Activated T-helper 17 cell treated with anti-CD3 and anti-CD28 coated beads, Interleukin-2, amount 50 U/mL, for 72 hours (primary cell): ENCODE measurements at regions not wholly inside any gene's neighbourhood (a gene's known extent, or its start where the extent isn't known, plus 50 kb on each side); places are given as distances from the start of the nearest gene placed in this dataset.
"Not testable (repeated sequence)": the region's sequence is repeated elsewhere in the genome, so short reads cannot be mapped to it uniquely, and the experiment has no call there.

Experiments
- ATAC-seq: fragments of 150-1000 bp; cut with Tn5 transposase; replicated peaks from 2 replicates; pipeline ENCODE4 v1.10.0; 2021; ENCODE audit warnings: mild to moderate bottlenecking, moderate library complexity
- H3K27ac Mint-ChIP-seq: one replicate; pipeline ENCODE4 v1.8.0; 2022; ENCODE audit warnings: mixed read lengths
- H3K27me3 Mint-ChIP-seq: one replicate; pipeline ENCODE4 v1.8.0; 2022; ENCODE audit warnings: mixed read lengths
- H3K36me3 Mint-ChIP-seq: one replicate; pipeline ENCODE4 v1.8.0; 2022; ENCODE audit warnings: low read depth, mild to moderate bottlenecking, mixed read lengths
- H3K4me1 Mint-ChIP-seq: one replicate; pipeline ENCODE4 v1.8.0; 2022; ENCODE audit warnings: mixed read lengths
- H3K4me3 Mint-ChIP-seq: one replicate; pipeline ENCODE4 v1.8.0; 2022; ENCODE audit warnings: mild to moderate bottlenecking, mixed read lengths
- H3K9me3 Mint-ChIP-seq: one replicate; pipeline ENCODE4 v1.8.0; 2022; ENCODE audit warnings: mixed read lengths

DNA sequence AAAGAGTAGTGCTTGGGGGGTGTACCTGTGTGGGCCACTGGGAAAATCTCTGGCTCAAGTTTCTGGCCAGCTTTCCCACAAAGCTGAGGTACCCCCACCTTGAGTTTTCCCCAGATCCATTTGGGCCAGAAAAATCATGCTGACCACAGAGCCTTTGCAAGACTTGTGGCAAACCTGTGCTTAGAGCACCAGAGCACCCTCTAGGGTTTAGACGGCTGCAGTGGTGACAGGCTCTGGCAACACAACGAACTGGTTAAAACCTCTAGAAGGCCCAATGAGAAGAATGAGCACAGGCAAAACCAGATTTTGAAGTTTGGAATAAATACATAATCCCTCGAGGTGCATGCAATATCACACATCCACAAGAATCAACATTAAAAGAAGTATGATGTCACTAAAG is 290.7 kb upstream of the FOLH1 start:
- H3K36me3 Mint-ChIP-seq = no peaks in the 10 kb centered on the region
- H3K9me3 Mint-ChIP-seq = peaks cover 10% of the 10 kb centered on the region
- no peak overlapping the region for H3K27ac Mint-ChIP-seq
- no peak for ATAC-seq
- H3K4me1 Mint-ChIP-seq = no peaks in the 10 kb centered on the region
- no peak overlapping the region for H3K4me3 Mint-ChIP-seq
- no peaks in the 10 kb centered on the region for H3K27me3 Mint-ChIP-seq

DNA sequence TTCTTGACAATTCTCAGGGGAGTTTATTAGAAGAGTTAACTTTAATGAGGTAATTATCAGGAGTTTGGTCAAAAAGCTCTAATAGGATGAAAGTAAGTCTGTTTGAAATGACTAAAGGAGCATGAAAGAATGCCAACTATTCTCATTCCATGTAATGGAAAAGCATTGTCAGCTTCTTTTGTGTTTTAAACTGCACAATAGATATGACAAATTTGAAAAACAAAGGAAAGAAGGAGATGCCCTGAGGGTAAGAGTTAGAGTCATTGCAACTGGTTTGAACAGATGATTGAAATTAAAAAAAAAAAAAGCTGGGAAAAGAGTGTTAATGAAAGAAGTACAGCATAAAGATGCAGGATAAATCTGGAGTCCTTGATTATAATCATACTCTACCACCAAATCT is 296.8 kb upstream of the FOLH1 start:
- no peak for ATAC-seq
- H3K4me3 Mint-ChIP-seq = no peak overlapping the region
- peaks cover 10% of the 10 kb centered on the region for H3K9me3 Mint-ChIP-seq
- no peaks in the 10 kb centered on the region for H3K27me3 Mint-ChIP-seq
- no peaks in the 10 kb centered on the region for H3K36me3 Mint-ChIP-seq
- no peak overlapping the region for H3K27ac Mint-ChIP-seq
- no peaks in the 10 kb centered on the region for H3K4me1 Mint-ChIP-seq

DNA sequence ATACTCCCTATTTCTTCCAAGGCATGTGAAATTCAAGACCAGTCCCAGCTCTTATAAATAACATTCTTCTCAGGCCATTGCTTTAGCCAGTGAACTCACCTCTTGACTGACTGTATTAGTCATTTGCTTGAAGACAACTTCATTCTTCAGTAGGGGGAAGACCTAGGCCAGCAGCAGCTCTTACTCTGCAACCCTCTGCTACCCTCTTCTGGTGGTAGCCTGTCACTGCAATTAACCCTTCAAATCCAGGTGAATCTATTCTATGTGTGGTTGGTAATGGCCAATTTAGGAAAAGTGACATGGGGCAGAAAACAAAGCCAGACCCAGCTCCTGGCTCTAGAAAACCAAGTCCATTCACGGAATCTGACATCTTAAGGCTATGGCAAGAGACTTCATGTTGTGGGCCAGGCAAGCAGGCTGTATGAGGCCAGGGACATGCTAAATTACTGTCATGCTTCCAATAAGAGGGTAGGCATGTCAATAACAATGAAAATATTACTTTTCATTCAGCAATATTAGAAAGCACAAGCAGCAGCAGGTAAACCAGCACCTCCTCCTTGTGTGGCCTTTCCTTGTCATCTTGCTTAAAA is 317.9 kb upstream of the FOLH1 start:
- not testable (repeated sequence) for H3K27ac Mint-ChIP-seq, H3K36me3 Mint-ChIP-seq, H3K4me1 Mint-ChIP-seq, H3K27me3 Mint-ChIP-seq, H3K9me3 Mint-ChIP-seq, H3K4me3 Mint-ChIP-seq
- peak; percentile 60 for ATAC-seq

DNA sequence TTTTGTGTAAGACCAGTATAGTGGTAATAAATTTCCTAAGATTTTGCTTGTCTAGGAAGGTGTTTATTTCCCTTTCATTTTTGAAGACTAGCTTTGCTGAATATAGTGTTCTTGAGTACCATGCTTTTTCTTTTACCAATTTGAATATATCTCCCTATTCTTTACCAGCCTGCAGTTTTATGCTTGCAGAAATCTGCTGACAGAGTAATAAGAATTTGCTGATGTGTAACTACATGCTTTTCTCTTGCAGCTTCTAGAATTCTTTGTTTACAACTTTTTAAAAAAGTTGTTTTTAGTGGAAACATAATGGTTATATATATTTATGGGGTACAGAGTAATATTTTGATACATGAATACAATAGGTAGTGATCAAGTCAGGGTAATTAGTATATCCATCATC is 324.8 kb upstream of the FOLH1 start:
- Mint-ChIP-seq H3K4me1 (no peaks in the 10 kb centered on the region), H3K36me3 (no peaks in the 10 kb centered on the region), H3K9me3 (peaks cover 14% of the 10 kb centered on the region), H3K27me3 (no peaks in the 10 kb centered on the region), H3K27ac (no peak overlapping the region), H3K4me3 (no peak overlapping the region)
- no peak for ATAC-seq

DNA sequence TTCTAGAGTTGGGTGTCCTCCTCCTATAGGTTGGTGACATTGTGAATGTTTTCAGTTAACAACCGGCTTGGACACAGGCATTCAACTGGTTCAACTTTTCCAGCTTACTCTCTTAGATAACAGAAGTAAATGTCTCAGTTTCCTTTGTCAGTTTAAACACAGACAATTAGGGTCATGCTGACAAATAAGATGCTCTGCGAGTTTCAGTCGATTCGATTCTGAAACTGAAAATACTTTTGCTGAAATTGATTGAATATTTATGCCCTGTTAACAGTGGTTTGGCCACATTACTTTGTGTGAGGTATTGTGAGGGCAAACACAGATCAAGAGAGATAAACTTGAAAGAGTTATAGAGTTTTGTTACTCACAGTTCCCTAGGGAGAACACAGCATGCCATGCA is 330.5 kb upstream of the FOLH1 start:
- H3K9me3 Mint-ChIP-seq = peaks cover 11% of the 10 kb centered on the region
- not testable (repeated sequence) for H3K4me3 Mint-ChIP-seq, H3K36me3 Mint-ChIP-seq, ATAC-seq, H3K4me1 Mint-ChIP-seq, H3K27me3 Mint-ChIP-seq, H3K27ac Mint-ChIP-seq

DNA sequence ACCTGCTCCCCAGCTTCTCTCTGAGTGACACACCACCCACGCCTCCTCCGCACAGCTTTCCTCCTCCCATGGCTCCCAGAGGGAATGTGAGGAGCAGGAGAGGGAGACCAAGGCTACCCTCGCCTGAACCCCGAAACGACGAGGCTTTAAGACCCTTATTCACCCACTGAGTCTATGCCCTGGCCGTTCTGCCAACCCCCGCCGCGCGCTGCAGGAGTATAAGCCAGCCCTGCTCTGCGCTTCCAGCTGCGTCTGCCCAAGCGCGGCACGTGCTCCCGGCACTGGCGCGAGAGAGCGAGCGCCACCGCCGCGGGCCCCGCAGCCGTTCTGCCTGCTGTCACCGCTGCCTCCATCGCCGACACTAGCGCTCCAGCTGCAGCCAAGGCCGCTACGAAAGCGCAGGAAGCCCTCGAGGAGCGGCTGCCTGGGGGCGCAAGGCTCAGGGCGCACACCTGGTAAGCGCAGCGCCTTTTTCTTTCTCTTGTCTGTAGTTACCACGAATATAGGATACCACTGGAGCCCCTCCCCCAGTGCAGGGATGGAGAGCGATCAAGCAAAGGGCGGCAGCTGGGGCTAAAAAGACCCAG is 350.0 kb upstream of the FOLH1 start:
- not testable (repeated sequence) for H3K36me3 Mint-ChIP-seq, H3K4me1 Mint-ChIP-seq, H3K9me3 Mint-ChIP-seq, H3K4me3 Mint-ChIP-seq, ATAC-seq, H3K27ac Mint-ChIP-seq
- H3K27me3 Mint-ChIP-seq = peaks cover 14% of the 10 kb centered on the region

DNA sequence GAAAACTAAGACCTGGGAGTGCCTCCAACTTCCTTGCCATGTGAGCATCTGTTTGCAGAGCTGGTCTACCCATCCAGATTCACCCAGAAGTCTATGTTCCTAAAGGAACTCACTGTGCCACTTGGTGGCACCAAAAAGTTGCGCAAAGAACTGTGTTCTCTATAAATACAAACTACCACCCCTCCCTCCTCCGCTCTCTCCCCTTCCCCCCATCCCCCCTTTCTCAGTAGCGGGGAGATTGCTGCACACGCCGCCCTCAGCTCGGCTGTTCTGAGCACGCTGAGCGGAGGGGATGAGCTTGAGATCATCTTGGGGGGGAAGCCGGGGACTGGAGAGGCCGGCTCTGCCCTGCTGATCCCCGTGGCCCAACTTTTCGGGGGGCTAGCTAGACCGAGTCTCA is 352.2 kb upstream of the FOLH1 start:
- peaks cover 14% of the 10 kb centered on the region for H3K27me3 Mint-ChIP-seq
- not testable (repeated sequence) for ATAC-seq, H3K4me3 Mint-ChIP-seq, H3K27ac Mint-ChIP-seq, H3K36me3 Mint-ChIP-seq, H3K4me1 Mint-ChIP-seq, H3K9me3 Mint-ChIP-seq

DNA sequence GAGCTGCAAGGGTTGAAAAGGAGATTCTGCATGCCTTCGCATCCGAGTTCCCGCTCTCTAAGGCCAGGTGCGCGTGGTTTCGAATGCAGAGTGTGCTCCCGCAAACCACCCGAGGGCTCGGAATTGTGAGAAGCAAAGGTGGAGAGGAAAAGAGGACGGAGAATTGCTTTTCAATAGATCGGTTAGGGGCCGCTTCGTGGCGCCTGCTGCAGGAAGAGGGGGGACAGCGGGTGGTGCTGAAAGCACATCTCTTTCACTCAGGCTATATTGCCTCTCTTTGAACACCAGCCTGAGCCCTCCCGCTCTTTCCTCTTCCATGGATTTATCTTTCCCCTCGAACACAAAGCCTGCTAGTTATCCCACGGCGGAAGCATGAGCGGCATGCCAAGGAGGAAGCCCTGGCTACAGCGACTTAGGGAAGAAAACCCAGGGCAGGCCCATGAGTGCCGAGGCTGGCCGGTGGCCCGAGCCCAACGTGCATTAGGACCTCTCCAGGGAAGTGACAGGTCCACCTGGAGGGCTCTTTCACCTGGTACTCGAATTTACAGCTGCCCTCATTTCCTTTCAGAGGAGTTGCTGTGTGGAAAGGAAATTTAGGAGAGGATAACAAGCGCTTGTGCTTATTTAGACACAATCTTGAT is 353.0 kb upstream of the FOLH1 start:
- H3K4me3 Mint-ChIP-seq, H3K27ac Mint-ChIP-seq, H3K36me3 Mint-ChIP-seq, ATAC-seq, H3K4me1 Mint-ChIP-seq, H3K9me3 Mint-ChIP-seq: not testable (repeated sequence)
- peaks cover 14% of the 10 kb centered on the region for H3K27me3 Mint-ChIP-seq

DNA sequence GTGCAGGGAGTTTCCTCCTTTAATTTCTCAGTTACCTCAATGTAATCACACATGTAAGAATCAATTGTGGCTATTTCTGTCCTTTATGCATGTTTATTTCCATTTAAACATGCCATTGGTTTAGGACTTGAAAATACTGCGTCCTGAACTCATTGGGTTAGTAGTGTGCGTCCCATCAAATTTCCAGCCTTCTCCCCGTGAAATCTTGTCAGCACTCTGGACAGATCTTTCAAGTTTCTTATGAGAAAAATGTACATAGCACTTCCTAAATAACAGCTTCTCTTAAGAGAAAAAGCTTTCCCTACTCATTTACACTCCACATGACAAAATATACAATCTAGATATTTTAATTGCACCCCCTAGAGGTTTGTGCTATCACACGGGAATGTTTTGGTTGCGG is 353.9 kb upstream of the FOLH1 start:
- H3K36me3 Mint-ChIP-seq, H3K27ac Mint-ChIP-seq, H3K9me3 Mint-ChIP-seq, H3K4me3 Mint-ChIP-seq, ATAC-seq, H3K4me1 Mint-ChIP-seq: not testable (repeated sequence)
- H3K27me3 Mint-ChIP-seq = peaks cover 12% of the 10 kb centered on the region

DNA sequence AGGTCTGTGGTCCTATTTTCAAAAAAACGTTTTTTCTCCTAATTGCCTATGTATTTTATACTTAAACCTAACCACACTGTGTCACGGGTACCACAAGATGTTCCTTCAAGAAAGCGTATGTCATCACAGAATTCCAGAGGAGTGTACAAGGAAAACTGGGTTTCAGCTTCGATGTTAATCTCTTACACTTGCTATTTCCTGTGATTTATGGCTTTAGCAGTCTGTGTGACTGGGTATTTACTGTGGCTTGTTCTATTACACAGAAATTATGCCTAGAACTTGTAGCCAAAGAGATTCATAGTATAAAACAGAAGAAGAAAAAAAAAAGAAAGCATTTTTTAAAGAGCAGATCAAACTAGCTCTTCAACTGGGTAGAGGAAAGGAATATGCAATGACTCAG is 371.1 kb upstream of the FOLH1 start:
- H3K36me3 Mint-ChIP-seq, H3K4me3 Mint-ChIP-seq: not testable (repeated sequence)

DNA sequence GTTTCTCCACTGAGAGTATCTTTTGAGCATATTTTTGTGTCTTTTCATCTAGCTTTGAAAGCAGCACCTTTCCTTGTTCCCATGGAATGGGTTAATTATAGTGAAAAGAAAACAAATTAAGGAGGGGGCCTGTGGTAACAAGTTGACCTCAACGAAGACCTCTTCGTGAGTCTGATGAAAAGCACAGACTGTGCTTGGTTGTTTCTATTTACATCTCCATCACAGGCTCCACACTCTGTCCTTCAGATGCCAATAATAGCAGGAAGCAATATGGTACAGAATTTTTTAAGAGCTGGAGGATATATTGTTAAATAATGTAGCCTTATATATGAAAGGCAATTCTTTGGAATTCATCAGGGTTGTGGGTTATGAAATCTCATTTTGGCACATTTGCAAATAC is 366.7 kb upstream of the OR4C13 start:
- not testable (repeated sequence) for H3K36me3 Mint-ChIP-seq, H3K4me1 Mint-ChIP-seq, ATAC-seq, H3K9me3 Mint-ChIP-seq, H3K4me3 Mint-ChIP-seq, H3K27me3 Mint-ChIP-seq, H3K27ac Mint-ChIP-seq

More for the DNA sequence above, 371.1 kb upstream of the FOLH1 start:
- ATAC-seq, H3K4me1 Mint-ChIP-seq, H3K9me3 Mint-ChIP-seq, H3K27me3 Mint-ChIP-seq, H3K27ac Mint-ChIP-seq: not testable (repeated sequence)

DNA sequence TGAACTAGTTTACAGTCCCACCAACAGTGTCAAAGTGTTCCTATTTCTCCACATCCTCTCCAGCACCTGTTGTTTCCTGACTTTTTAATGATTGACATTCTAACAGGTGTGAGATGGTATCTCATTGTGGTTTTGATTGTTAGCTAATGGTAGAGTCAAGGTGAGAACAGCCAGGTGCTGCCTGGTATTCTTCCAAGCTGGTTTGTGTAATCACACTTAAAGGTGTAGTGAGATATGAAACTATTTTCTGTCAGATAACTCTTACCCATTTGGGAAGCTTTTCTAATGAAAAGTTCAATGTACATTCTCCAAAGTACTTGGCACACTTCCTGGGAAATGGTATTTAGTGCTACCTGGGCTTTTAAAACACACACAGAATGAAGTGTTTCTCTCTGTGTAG is 343.3 kb upstream of the OR4C13 start:
- not testable (repeated sequence) for ATAC-seq, H3K4me3 Mint-ChIP-seq, H3K9me3 Mint-ChIP-seq, H3K4me1 Mint-ChIP-seq, H3K36me3 Mint-ChIP-seq, H3K27me3 Mint-ChIP-seq, H3K27ac Mint-ChIP-seq

DNA sequence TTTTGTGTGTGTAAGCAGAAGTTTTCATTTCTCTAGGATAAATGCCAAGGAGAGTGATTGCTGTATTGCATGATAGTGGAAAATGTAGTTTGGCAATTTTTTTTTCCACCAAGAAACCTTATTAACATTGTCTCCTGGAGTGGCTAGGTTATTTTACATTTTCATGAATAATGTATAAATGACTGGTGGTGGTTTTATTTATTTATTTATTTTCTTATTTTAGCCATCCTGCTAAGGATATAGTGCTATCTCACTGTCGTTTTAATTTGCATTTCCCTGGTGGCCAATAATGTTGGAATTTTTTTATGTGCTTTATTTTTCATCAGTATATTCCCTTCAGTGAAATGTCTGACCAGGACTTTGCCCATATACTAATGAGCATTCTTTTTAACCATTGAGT is 328.3 kb upstream of the OR4C13 start:
- H3K4me3 Mint-ChIP-seq, H3K4me1 Mint-ChIP-seq, ATAC-seq, H3K36me3 Mint-ChIP-seq, H3K27me3 Mint-ChIP-seq, H3K27ac Mint-ChIP-seq, H3K9me3 Mint-ChIP-seq: not testable (repeated sequence)

DNA sequence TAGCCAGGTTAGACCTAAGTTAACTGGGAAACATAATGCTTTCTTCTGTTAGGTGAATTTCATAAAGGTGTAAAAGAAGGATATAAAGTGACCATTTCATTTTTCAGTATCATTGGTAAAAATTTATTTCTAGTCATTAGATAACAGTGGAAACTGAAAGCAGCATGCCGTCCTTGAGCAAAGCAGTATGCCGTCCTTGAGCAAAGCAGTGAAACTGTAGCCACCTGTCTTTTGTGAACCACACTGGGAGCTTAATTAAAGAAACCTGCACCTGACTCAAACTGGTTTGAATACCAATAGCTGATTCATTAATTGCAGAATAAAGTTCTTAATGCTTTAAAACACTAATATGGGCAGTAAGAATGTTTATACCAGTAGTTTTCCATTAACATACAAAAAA is 281.5 kb upstream of the OR4C13 start:
- not testable (repeated sequence) for H3K4me3 Mint-ChIP-seq, H3K27me3 Mint-ChIP-seq, H3K27ac Mint-ChIP-seq, H3K36me3 Mint-ChIP-seq, H3K9me3 Mint-ChIP-seq, H3K4me1 Mint-ChIP-seq, ATAC-seq

DNA sequence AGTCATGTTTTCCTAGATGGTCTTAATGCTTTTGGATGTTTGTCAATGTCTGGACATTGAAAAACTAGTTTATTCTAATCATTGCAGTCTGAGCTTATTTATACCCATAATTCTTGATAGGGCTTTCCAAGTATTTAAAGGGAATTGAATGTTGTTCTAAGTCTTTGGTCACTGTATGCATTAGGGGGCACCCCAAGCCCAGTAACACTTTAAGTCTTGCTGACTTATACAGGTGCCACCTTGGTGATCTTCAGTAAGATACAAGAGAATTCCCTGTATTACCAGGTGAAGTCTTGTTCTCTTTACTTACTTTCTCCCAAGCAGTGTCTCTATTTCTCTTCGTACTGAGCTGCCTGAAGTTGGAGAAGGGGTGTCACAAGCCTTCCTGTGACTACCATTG is 250.1 kb upstream of the OR4C13 start:
- ATAC-seq, H3K36me3 Mint-ChIP-seq, H3K4me1 Mint-ChIP-seq, H3K27me3 Mint-ChIP-seq, H3K27ac Mint-ChIP-seq, H3K4me3 Mint-ChIP-seq: not testable (repeated sequence)
- H3K9me3 Mint-ChIP-seq = peaks cover 17% of the 10 kb centered on the region

DNA sequence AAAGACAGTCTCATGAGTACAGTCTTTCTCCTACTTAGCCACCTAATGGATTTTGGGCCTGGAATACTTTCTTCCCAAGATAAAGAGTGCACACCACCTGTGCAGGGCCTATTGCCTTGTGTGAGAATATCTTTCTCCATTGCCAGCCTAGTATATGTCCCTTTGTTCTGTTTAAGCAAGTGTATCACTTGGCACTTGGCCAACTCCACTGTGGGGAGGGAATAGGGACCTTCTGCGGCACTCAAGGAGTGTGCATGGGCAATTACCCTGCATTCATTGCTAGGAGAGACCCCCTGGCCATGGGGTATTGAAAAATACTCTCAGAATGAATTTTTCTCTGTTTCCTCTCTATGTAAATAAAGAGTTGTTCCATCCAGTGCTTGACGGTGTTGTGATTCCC is 201.7 kb upstream of the OR4C13 start:
- H3K36me3 Mint-ChIP-seq, H3K4me3 Mint-ChIP-seq, ATAC-seq, H3K4me1 Mint-ChIP-seq, H3K27me3 Mint-ChIP-seq, H3K27ac Mint-ChIP-seq: not testable (repeated sequence)
- peaks cover 15% of the 10 kb centered on the region for H3K9me3 Mint-ChIP-seq
